WTC11 (cell line): ENCODE measurements at regions not wholly inside any gene's neighbourhood (a gene's known extent, or its start where the extent isn't known, plus 50 kb on each side); places are given as distances from the start of the nearest gene placed in this dataset.

Experiments
- ATAC-seq: fragments of 200-7000 bp; cut with Tn5 transposase; 2 replicates; pipeline ENCODE4 v1.10.0; 2021; ENCODE audit warnings: mild to moderate bottlenecking, moderate library complexity
- CTCF ChIA-PET: fragments of 300-600 bp; sonication (Branson Sonifier 250); formaldehyde crosslinking; loops from one replicate; lab custom pipeline; 2021; ENCODE audit warnings: antibody characterized with exemption; lab: Charles Lee
- POLR2A ChIA-PET: fragments of 350-600 bp; sonication (Branson Sonifier 250); formaldehyde crosslinking; loops from one replicate; lab custom pipeline; 2021; ENCODE audit warnings: antibody characterized with exemption; lab: Charles Lee
- DNase-seq: peaks from one replicate; pipeline ENCODE4 v3.0.0; 2021; ENCODE audit warnings: low spot score
- H3K27ac Mint-ChIP-seq: 2 replicates; pipeline ENCODE4 v1.8.0; 2021; ENCODE audit warnings: mixed read lengths
- H3K27me3 Mint-ChIP-seq: 2 replicates; pipeline ENCODE4 v1.8.0; 2021; ENCODE audit warnings: low read depth, mild to moderate bottlenecking, moderate library complexity, mixed read lengths
- H3K36me3 Mint-ChIP-seq: 2 replicates; pipeline ENCODE4 v1.8.0; 2021; ENCODE audit warnings: mixed read lengths
- H3K4me1 Mint-ChIP-seq: 2 replicates; pipeline ENCODE4 v1.8.0; 2022; ENCODE audit warnings: mixed read lengths
- H3K4me3 Mint-ChIP-seq: 2 replicates; pipeline ENCODE4 v1.8.0; 2021; ENCODE audit warnings: mild to moderate bottlenecking, moderate library complexity, mixed read lengths
- H3K9me3 Mint-ChIP-seq: 2 replicates; pipeline ENCODE4 v1.8.0; 2021; ENCODE audit warnings: mixed read lengths
- ATF1 ChIP-seq: sonication (generic); formaldehyde crosslinking; IDR thresholded peaks from 2 replicates; pipeline ENCODE4 v1.8.1; 2023; ENCODE audit warnings: mild to moderate bottlenecking, moderate library complexity, missing genetic modification reagents
- CREM ChIP-seq: sonication (generic); formaldehyde crosslinking; IDR thresholded peaks from 2 replicates; pipeline ENCODE4 v1.8.1; 2022; ENCODE audit warnings: mild to moderate bottlenecking, missing genetic modification reagents, moderate library complexity
- E2F5 ChIP-seq: sonication (generic); formaldehyde crosslinking; IDR thresholded peaks from 2 replicates; pipeline ENCODE4 v1.8.1; 2022; ENCODE audit warnings: mild to moderate bottlenecking, moderate library complexity, missing genetic modification reagents
- ESRRA ChIP-seq: sonication (generic); formaldehyde crosslinking; IDR thresholded peaks from 2 replicates; pipeline ENCODE4 v1.8.1; 2022; ENCODE audit warnings: mild to moderate bottlenecking, missing genetic modification reagents, borderline replicate concordance
- FOXK1 ChIP-seq: sonication (generic); formaldehyde crosslinking; IDR thresholded peaks from 2 replicates; pipeline ENCODE4 v1.8.0; 2022; ENCODE audit warnings: mild to moderate bottlenecking, moderate library complexity, missing genetic modification reagents
- IRF1 ChIP-seq: sonication (generic); formaldehyde crosslinking; IDR thresholded peaks from 2 replicates; pipeline ENCODE4 v1.8.0; 2023; ENCODE audit warnings: missing genetic modification reagents
- NFATC4 ChIP-seq: fragments of 250-450 bp; sonication (Bioruptor Pico); IDR thresholded peaks from 2 replicates; pipeline ENCODE4 v1.9.0; 2021; ENCODE audit warnings: mild to moderate bottlenecking
- NFYB ChIP-seq: sonication (generic); formaldehyde crosslinking; conservative IDR thresholded peaks from 2 replicates; pipeline ENCODE4 v1.8.0; 2022; ENCODE audit warnings: low read depth, missing genetic modification reagents
- NR1H2 ChIP-seq: sonication (generic); formaldehyde crosslinking; IDR thresholded peaks from 2 replicates; pipeline ENCODE4 v1.9.0; 2021; ENCODE audit warnings: mild to moderate bottlenecking, moderate library complexity, missing genetic modification reagents
- SOX15 ChIP-seq: fragments of 250-450 bp; sonication (Bioruptor Pico); IDR thresholded peaks from 2 replicates; pipeline ENCODE4 v1.9.0; 2021; ENCODE audit warnings: mild to moderate bottlenecking
- TEAD1 ChIP-seq: sonication (generic); formaldehyde crosslinking; IDR thresholded peaks from 2 replicates; pipeline ENCODE4 v1.8.0; 2022; ENCODE audit warnings: mild to moderate bottlenecking, missing genetic modification reagents
- ZNF281 ChIP-seq: sonication (generic); formaldehyde crosslinking; IDR thresholded peaks from 2 replicates; pipeline ENCODE4 v1.8.0; 2023; ENCODE audit warnings: mild to moderate bottlenecking, missing genetic modification reagents
- TF ChIP-seq, protein P1 (sequence below): sonication (generic); formaldehyde crosslinking; IDR thresholded peaks from 2 replicates; pipeline ENCODE4 v1.8.1; 2023; ENCODE audit warnings: mild to moderate bottlenecking, missing genetic modification reagents, moderate library complexity
- TF ChIP-seq, protein P2 (sequence below): sonication (generic); formaldehyde crosslinking; IDR thresholded peaks from 2 replicates; pipeline ENCODE4 v1.8.1; 2022; ENCODE audit warnings: missing genetic modification reagents, borderline replicate concordance
- TF ChIP-seq, protein P3 (sequence below): sonication (generic); formaldehyde crosslinking; IDR thresholded peaks from 2 replicates; pipeline ENCODE4 v1.8.1; 2023; ENCODE audit warnings: mild to moderate bottlenecking, missing genetic modification reagents
- TF ChIP-seq, protein P4 (sequence below): sonication (generic); formaldehyde crosslinking; IDR thresholded peaks from 2 replicates; pipeline ENCODE4 v1.8.0; 2022; ENCODE audit warnings: mild to moderate bottlenecking, missing genetic modification reagents

DNA sequence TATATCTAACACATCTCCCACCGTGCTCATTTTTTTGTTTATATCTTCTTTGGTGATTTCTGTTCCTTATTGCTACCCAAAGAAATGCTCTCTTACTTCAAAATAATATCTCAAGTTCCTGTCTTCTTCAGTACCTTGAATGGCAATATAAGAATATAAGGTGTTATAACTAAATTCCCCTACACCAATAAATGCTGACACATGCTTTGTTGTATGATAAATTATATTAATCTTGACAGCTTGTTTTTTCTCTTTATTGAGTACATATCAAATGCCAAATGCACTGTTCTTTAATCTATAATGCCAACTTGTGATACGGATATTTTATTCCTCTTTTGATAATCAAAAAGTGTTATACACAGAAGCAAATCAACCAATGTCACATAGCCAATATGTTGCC, 540.3 kb downstream of the PYDC2 start (continued):
- TF ChIP-seq ZNF281 (no peak), SOX15 (no peak), NR1H2 (CRISPR knock-in tag) (no peak), CREM (CRISPR knock-in tag) (no peak)

GRCh38 chr3:192005989-192006388, 545.0 kb downstream of the PYDC2 start:
- peaks cover 9% of the 10 kb centered on the region; the same call in 1 of the 2 replicates for H3K9me3 Mint-ChIP-seq
- no peak for ATAC-seq
- H3K4me3 Mint-ChIP-seq = no peak overlapping the region
- no peak for DNase-seq
- H3K4me1 Mint-ChIP-seq = no peaks in the 10 kb centered on the region
- H3K36me3 Mint-ChIP-seq = no peaks in the 10 kb centered on the region
- ChIA-PET CTCF (no interaction called here), POLR2A (no interaction called here)
- no peak overlapping the region for H3K27ac Mint-ChIP-seq
- H3K27me3 Mint-ChIP-seq = no peaks in the 10 kb centered on the region
- TF ChIP-seq, protein P1, sequence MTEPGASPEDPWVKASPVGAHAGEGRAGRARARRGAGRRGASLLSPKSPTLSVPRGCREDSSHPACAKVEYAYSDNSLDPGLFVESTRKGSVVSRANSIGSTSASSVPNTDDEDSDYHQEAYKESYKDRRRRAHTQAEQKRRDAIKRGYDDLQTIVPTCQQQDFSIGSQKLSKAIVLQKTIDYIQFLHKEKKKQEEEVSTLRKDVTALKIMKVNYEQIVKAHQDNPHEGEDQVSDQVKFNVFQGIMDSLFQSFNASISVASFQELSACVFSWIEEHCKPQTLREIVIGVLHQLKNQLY = no peak

DNA sequence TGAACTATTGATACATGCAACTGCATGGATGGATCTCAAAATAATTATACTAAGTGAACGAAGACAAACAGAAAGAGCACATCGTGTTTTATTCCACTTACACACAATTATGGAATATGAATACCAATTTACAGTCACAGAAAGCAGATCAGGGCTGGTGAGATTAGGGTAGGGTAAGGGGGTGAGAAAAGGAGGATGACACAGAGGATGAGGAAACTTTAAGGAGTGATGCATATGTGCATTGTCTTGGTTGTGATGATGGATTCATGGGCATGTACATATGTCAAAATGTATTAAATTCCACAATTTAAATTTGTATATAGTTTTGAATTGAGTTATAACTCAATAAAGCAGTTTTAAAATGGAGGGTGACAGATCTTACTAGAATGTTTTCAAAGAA, 548.9 kb downstream of the PYDC2 start:
- Mint-ChIP-seq H3K36me3 (no peaks in the 10 kb centered on the region), H3K27me3 (no peaks in the 10 kb centered on the region), H3K9me3 (peaks cover 14% of the 10 kb centered on the region)
- ATAC-seq = no peak
- TF ChIP-seq IRF1 (CRISPR knock-in tag) = no peak
- TF ChIP-seq, protein P2, sequence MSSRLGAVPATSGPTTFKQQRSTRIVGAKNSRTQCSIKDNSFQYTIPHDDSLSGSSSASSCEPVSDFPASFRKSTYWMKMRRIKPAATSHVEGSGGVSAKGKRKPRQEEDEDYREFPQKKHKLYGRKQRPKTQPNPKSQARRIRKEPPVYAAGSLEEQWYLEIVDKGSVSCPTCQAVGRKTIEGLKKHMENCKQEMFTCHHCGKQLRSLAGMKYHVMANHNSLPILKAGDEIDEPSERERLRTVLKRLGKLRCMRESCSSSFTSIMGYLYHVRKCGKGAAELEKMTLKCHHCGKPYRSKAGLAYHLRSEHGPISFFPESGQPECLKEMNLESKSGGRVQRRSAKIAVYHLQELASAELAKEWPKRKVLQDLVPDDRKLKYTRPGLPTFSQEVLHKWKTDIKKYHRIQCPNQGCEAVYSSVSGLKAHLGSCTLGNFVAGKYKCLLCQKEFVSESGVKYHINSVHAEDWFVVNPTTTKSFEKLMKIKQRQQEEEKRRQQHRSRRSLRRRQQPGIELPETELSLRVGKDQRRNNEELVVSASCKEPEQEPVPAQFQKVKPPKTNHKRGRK (CRISPR knock-in tag) = no peak
- no peak for TF ChIP-seq TEAD1 (CRISPR knock-in tag)
- no peak for TF ChIP-seq ATF1 (CRISPR knock-in tag)
- TF ChIP-seq NFYB (CRISPR knock-in tag) = no peak
- no peak for TF ChIP-seq NR1H2 (CRISPR knock-in tag)
- no peak for TF ChIP-seq E2F5 (CRISPR knock-in tag)
- TF ChIP-seq, all 79 proteins: peak for 0
- Mint-ChIP-seq H3K4me1 (no peaks in the 10 kb centered on the region), H3K27ac (no peak overlapping the region), H3K4me3 (no peak overlapping the region)
- ChIA-PET POLR2A (no interaction called here), CTCF (no interaction called here)
- DNase-seq = no peak

- ATAC-seq = no peak
- Mint-ChIP-seq H3K36me3 (no peaks in the 10 kb centered on the region), H3K4me1 (no peaks in the 10 kb centered on the region), H3K27ac (no peak overlapping the region), H3K27me3 (no peaks in the 10 kb centered on the region), H3K9me3 (peaks cover 14% of the 10 kb centered on the region), H3K4me3 (no peak overlapping the region)
- DNase-seq = no peak
- POLR2A ChIA-PET = no interaction called here
- CTCF ChIA-PET = no interaction called here
- TF ChIP-seq NFATC4 (CRISPR knock-in tag) (no peak), E2F5 (CRISPR knock-in tag) (no peak), CREM (CRISPR knock-in tag) (no peak), ESRRA (no peak), FOXK1 (CRISPR knock-in tag) (no peak)
- TF ChIP-seq, protein P3, sequence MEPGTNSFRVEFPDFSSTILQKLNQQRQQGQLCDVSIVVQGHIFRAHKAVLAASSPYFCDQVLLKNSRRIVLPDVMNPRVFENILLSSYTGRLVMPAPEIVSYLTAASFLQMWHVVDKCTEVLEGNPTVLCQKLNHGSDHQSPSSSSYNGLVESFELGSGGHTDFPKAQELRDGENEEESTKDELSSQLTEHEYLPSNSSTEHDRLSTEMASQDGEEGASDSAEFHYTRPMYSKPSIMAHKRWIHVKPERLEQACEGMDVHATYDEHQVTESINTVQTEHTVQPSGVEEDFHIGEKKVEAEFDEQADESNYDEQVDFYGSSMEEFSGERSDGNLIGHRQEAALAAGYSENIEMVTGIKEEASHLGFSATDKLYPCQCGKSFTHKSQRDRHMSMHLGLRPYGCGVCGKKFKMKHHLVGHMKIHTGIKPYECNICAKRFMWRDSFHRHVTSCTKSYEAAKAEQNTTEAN (CRISPR knock-in tag) = no peak
- TF ChIP-seq, protein P4, sequence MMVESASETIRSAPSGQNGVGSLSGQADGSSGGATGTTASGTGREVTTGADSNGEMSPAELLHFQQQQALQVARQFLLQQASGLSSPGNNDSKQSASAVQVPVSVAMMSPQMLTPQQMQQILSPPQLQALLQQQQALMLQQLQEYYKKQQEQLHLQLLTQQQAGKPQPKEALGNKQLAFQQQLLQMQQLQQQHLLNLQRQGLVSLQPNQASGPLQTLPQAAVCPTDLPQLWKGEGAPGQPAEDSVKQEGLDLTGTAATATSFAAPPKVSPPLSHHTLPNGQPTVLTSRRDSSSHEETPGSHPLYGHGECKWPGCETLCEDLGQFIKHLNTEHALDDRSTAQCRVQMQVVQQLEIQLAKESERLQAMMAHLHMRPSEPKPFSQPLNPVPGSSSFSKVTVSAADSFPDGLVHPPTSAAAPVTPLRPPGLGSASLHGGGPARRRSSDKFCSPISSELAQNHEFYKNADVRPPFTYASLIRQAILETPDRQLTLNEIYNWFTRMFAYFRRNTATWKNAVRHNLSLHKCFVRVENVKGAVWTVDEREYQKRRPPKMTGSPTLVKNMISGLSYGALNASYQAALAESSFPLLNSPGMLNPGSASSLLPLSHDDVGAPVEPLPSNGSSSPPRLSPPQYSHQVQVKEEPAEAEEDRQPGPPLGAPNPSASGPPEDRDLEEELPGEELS (CRISPR knock-in tag) = no peak
These were observed 549.5 kb downstream of the PYDC2 start for GRCh38 chr3:192010490-192010889.
